PC-9 (cell line): ENCODE measurements at regions not wholly inside any gene's neighbourhood (a gene's known extent, or its start where the extent isn't known, plus 50 kb on each side); places are given as distances from the start of the nearest gene placed in this dataset.

Source experiments
- CTCF ChIP-seq: fragments of 200-600 bp; sonication (generic); conservative IDR thresholded peaks from 2 replicates; pipeline ENCODE4 v1.6.1; 2017; ENCODE audit warnings: mixed run types, antibody characterized with exemption, mild to moderate bottlenecking, moderate library complexity
- EZH2 ChIP-seq: fragments of 200-600 bp; sonication (generic); IDR thresholded peaks from 2 replicates; pipeline ENCODE4 v1.8.0; 2017; ENCODE audit warnings: antibody characterized with exemption, low read depth

DNA sequence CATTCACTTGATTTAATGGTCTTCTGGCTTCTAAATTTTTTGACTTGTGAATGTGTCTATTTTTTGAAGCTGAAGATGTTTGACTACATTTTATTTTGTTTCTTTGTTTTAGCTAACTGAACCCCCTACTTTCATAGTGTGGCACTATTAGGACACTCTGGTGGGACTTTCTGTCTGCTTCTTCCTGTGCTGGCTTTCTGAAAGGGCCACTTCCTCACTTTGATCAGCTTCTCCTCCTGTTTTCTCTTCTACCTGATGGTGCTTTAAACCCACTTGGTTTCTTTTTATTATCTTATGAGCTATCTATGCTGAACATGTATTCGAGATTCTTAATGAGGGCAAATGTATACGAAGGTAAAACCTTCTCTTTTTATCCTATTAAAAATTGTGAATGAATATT, 186.1 kb upstream of the CASK start:
- TF ChIP-seq EZH2 (no peak), CTCF (no peak)
